T-helper 2 cell treated with Interferon-gamma antibody and Interleukin-4, amounts not matched to agents 100 ng/mL and 5 ng/mL, for 36 hours (primary cell): ENCODE measurements at regions not wholly inside any gene's neighbourhood (a gene's known extent, or its start where the extent isn't known, plus 50 kb on each side); places are given as distances from the start of the nearest gene placed in this dataset.

ENCODE experiments used
- intact Hi-C: fragments of 100-400 bp; cut with micrococcal nuclease; formaldehyde crosslinking; loops from one replicate; pipeline ENCODE4 v1.15.1; 2023

GRCh38 chr3:106372806-106373190 lies 504.0 kb upstream of the CBLB start:
- intact Hi-C loops, result no loop called here

- intact Hi-C loops, result no loop called here
Measured at GRCh38 chr3:106376016-106376570, 507.3 kb upstream of the CBLB start.

- intact Hi-C loops, result no loop called here
Measured at GRCh38 chr3:106379251-106379750, 510.5 kb upstream of the CBLB start.

GRCh38 chr3:106380232-106380631 lies 511.4 kb upstream of the CBLB start:
- intact Hi-C loops, result no loop called here

GRCh38 chr3:106381286-106381938 lies 512.6 kb upstream of the CBLB start:
- intact Hi-C loops, result no loop called here

GRCh38 chr3:106381939-106382335 lies 513.1 kb upstream of the CBLB start:
- intact Hi-C loops, result no loop called here

- intact Hi-C loops, result no loop called here
Measured at GRCh38 chr3:106386050-106386449, 517.2 kb upstream of the CBLB start.

GRCh38 chr3:106392915-106393314 lies 524.1 kb upstream of the CBLB start:
- intact Hi-C loops, result no loop called here

- intact Hi-C loops, result no loop called here
Measured at GRCh38 chr3:106397006-106397405, 528.2 kb upstream of the CBLB start.

- intact Hi-C loops, result no loop called here
Measured at GRCh38 chr3:106398891-106399600, 530.2 kb upstream of the CBLB start.

GRCh38 chr3:106399761-106400160 lies 530.9 kb upstream of the CBLB start:
- intact Hi-C loops, result no loop called here

GRCh38 chr3:106401666-106402490 lies 533.1 kb upstream of the CBLB start:
- intact Hi-C loops, result no loop called here

- intact Hi-C loops, result no loop called here
Measured at GRCh38 chr3:106403371-106404145, 534.7 kb upstream of the CBLB start.

GRCh38 chr3:106413683-106414082 lies 544.9 kb upstream of the CBLB start:
- intact Hi-C loops, result no loop called here

GRCh38 chr3:106420628-106421027 lies 551.8 kb upstream of the CBLB start:
- intact Hi-C loops, result loop anchor here (5.0 to 10.0 kb wide), 3 partner anchors 83 to 246 kb away; no protein-coding TSS in a partner anchor

GRCh38 chr3:106421426-106421825 lies 552.6 kb upstream of the CBLB start:
- intact Hi-C loops, result loop anchor here (5.0 to 10.0 kb wide), 3 partner anchors 84 to 247 kb away; no protein-coding TSS in a partner anchor

- intact Hi-C loops, result loop anchor here (5.0 to 10.0 kb wide), 3 partner anchors 85 to 247 kb away; no protein-coding TSS in a partner anchor
Measured at GRCh38 chr3:106421909-106422308, 553.1 kb upstream of the CBLB start.

GRCh38 chr3:106423321-106424225 lies 554.8 kb upstream of the CBLB start:
- intact Hi-C loops, result loop anchor here (5.0 to 10.0 kb wide), 3 partner anchors 86 to 249 kb away; no protein-coding TSS in a partner anchor

- intact Hi-C loops, result loop anchor here (10.0 kb wide), 1 partner anchor 250 kb away; no protein-coding TSS in a partner anchor
Measured at GRCh38 chr3:106425026-106425425, 556.2 kb upstream of the CBLB start.
